ENCODE measurements at regions not wholly inside any gene's neighbourhood (a gene's known extent, or its start where the extent isn't known, plus 50 kb on each side); places are given as distances from the start of the nearest gene placed in this dataset.
"Not testable (repeated sequence)": the region's sequence is repeated elsewhere in the genome, so short reads cannot be mapped to it uniquely, and the experiment has no call there.

GRCh38 chr12:102344691-102345090 is 135.7 kb downstream of the IGF1 start:
- intact Hi-C loops (cut with DNase I), result loop anchor here in 1 of 2 donors (10.0 kb wide), 1 partner anchor 140 kb away; the partner anchor contains the start of gene IGF1
- ATAC-seq, result no peak
- DNase-seq, result no peak

- ATAC-seq (no peak), DNase-seq (no peak)
- intact Hi-C loops (cut with DNase I), result loop anchor here in 1 of 2 donors (10.0 kb wide), 1 partner anchor 141 kb away; the partner anchor contains the start of gene IGF1
Observed at GRCh38 chr12:102343361-102344121, 136.8 kb downstream of the IGF1 start.

- DNase-seq, result no peak
- ATAC-seq, result peak; percentile 61 to 69
- intact Hi-C loops (cut with DNase I), result loop anchor here in 1 of 2 donors (10.0 kb wide), 1 partner anchor 142 kb away; the partner anchor contains the start of gene IGF1
Observed at GRCh38 chr12:102342281-102343006, 137.9 kb downstream of the IGF1 start.

GRCh38 chr12:102334765-102335164 is 137.1 kb upstream of the PMCH start:
- ATAC-seq (no peak), DNase-seq (no peak)
- intact Hi-C loops (cut with DNase I), result no loop called here

GRCh38 chr12:102331419-102331818 is 133.8 kb upstream of the PMCH start:
- intact Hi-C loops (cut with DNase I), result no loop called here
- no peak for DNase-seq
- no peak for ATAC-seq

GRCh38 chr12:102329883-102330282 is 132.2 kb upstream of the PMCH start:
- intact Hi-C loops (cut with DNase I), result no loop called here
- DNase-seq (no peak), ATAC-seq (no peak)

- DNase-seq (no peak), ATAC-seq (no peak)
- intact Hi-C loops (cut with DNase I), result no loop called here
Observed at GRCh38 chr12:102326982-102327381, 129.3 kb upstream of the PMCH start.

DNA sequence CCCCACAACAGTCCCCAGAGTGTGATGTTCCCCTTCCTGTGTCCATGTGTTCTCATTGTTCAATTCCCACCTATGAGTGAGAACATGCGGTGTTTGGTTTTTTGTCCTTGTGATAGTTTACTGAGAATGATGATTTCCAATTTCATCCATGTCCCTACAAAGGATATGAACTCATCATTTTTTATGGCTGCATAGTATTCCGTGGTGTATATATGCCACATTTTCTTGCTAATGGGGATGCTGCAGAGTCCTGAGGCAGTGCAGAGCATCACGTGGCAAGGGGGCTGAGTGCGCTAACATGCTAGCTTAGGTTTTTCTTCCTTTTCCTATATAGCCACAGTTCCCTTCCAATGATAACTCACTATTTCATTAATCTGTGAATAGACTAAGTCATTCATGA is 127.5 kb upstream of the PMCH start:
- DNase-seq; ATAC-seq; intact Hi-C loops (cut with DNase I): not testable (repeated sequence)

GRCh38 chr12:102323799-102324198 is 126.2 kb upstream of the PMCH start:
- ATAC-seq (no peak), DNase-seq (no peak)
- intact Hi-C loops (cut with DNase I), result no loop called here

- ATAC-seq (no peak), DNase-seq (no peak)
- intact Hi-C loops (cut with DNase I), result no loop called here
Observed at GRCh38 chr12:102322254-102322653, 124.6 kb upstream of the PMCH start.

DNA sequence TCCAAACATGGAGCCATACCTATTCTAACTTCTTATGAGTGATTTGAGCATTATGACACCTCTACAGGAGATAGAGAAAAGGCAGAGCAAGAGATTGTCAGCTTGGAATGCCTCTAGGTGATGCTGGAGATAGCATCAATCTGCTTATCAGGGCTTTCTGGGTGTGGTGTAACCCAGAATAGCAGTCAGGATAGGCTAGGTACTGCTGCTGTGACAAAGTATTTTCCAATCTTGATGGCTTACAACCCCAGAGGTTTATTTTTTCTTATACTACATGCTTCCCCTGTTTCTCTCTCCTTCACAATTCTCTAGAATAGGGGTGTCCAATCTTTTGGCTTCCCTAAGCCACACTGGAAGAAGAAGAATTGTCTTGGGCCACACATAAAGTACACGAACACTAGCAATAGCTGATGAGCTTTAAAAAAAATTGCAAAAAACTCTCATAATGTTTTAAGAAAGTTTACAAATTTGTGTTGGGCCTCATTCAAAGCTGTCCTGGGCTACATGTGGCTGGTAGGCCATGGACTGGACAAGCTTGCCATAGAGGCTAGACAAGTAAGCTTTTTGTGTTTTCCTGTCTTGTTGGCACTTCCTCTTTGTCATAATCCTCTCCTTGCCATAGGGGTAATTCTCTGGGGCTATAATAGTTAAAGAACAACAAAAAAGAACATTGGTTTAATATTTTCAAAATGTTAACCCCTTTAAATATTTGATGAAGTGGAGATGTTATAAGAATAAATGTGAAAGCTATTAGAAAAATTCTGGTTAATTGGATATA is 123.9 kb upstream of the PMCH start:
- DNase-seq (no peak), ATAC-seq (no peak)
- intact Hi-C loops (cut with DNase I), result no loop called here

DNA sequence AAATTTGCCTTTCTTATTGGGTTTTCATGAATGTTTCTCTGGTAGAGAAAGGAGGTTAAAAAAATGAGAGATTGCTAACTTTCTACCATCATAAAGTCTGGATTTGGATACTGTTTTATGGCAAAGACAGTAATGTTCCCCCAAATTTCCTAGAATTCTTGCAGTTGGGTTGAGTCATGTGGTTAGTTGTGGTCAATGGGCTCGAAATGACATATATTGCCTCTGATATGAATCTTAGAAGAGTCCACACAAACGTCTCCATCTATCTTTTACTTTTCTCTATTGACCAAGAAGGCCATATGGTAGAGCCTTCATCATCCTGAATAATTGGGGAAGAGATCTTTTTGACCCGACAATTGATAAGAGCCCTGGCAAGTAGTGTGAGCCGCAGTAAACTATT is 119.5 kb upstream of the PMCH start:
- ATAC-seq (no peak), DNase-seq (no peak)
- intact Hi-C loops (cut with DNase I), result no loop called here

GRCh38 chr12:102316723-102317122 is 119.1 kb upstream of the PMCH start:
- intact Hi-C loops (cut with DNase I), result no loop called here
- ATAC-seq (peak in 1 of 2 donors; percentile 84), DNase-seq (no peak)

GRCh38 chr12:102314821-102315220 is 117.2 kb upstream of the PMCH start:
- DNase-seq (no peak), ATAC-seq (no peak)
- intact Hi-C loops (cut with DNase I), result no loop called here

- ATAC-seq; intact Hi-C loops (cut with DNase I); DNase-seq: not testable (repeated sequence)
Observed at GRCh38 chr12:102313116-102313971, 115.7 kb upstream of the PMCH start.

- intact Hi-C loops (cut with DNase I), result no loop called here
- no peak for DNase-seq
- ATAC-seq, result peak in 1 of 2 donors; percentile 27
Observed at GRCh38 chr12:102305486-102305885, 107.9 kb upstream of the PMCH start.

DNA sequence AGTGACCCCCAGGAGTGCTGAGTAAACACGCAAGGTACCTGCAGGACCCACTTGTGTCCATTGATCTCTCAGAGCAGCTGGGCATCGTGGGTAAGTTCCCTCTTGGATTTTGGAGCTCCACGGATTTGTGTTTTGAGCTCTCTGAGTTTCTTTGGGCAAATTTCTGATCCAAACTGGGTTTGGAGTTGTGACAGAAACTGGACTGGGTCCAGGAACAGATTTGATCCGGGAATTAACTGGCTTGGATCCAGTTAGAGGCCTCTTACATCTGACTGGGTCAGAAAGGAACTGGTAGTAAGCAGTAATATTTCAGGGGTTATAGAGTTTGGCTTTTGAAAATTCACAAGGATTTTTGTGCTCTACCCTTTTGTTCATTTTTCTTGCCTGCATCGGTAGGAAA is 107.0 kb upstream of the PMCH start:
- intact Hi-C loops (cut with DNase I); ATAC-seq; DNase-seq: not testable (repeated sequence)

DNA sequence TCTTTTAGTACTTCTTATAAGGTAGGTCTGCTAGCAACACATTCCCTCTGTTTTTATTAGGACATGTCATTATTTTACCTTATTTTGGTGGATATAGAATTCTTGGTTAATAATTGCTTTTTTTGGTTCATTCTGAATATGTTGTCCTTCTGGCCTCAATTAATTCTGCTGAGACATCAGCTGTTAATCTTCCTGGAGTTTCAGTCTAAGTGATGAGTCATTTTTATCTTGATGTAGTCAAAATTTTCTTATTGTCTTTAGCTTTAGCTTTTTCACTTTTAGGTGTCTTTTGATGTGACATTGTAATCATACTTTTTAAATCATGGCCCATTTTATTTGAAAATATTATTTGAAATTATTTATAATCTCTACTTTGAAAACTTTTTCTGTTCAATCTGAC is 104.9 kb upstream of the PMCH start:
- ATAC-seq (no peak), DNase-seq (no peak)
- intact Hi-C loops (cut with DNase I), result no loop called here

- DNase-seq (no peak), ATAC-seq (no peak)
- intact Hi-C loops (cut with DNase I), result no loop called here
Observed at GRCh38 chr12:102301547-102301946, 103.9 kb upstream of the PMCH start.
